ENCODE measurements at regions not wholly inside any gene's neighbourhood (a gene's known extent, or its start where the extent isn't known, plus 50 kb on each side); places are given as distances from the start of the nearest gene placed in this dataset.
"Not testable (repeated sequence)": the region's sequence is repeated elsewhere in the genome, so short reads cannot be mapped to it uniquely, and the experiment has no call there.

- not testable (repeated sequence) for TF ChIP-seq POLR2A (IDR thresholded peaks at IDR 0.05); POLR2AphosphoS5 (IDR thresholded peaks at IDR 0.05; ENCODE audit: insufficient read depth in 1 of 2, low read depth in 1 of 2)
Observed at GRCh38 chr20:53669517-53670313, 76.1 kb upstream of the ZNF217 start.

Data from vagina (tissue), 2 donors.